ENCODE measurements at regions not wholly inside any gene's neighbourhood (a gene's known extent, or its start where the extent isn't known, plus 50 kb on each side); places are given as distances from the start of the nearest gene placed in this dataset.

- WGBS, 3 donors = 86 to 98% (median 93%) methylated on average over 6 of the region's 6 CpGs
- H3K27ac ChIP-seq = no peak overlapping the region
- intact Hi-C loops (cut with DNase I) = loop anchor here in 1 of 2 donors (10.0 kb wide), 1 partner anchor 551 kb away; the partner anchor contains the start of gene IGFBP5
- DNase-seq = no peak
- H3K27me3 ChIP-seq (ENCODE audit: insufficient read depth in 3 of 3, low read length in 2 of 3) = no peaks in the 10 kb centered on the region
- H3K4me1 ChIP-seq = peaks cover 48% of the 10 kb centered on the region
- ATAC-seq = no peak
- no peak for TF ChIP-seq CTCF (IDR thresholded peaks at IDR 0.05)
- H3K36me3 ChIP-seq (ENCODE audit: insufficient read depth in 1 of 2, low read depth in 1 of 2) = no peaks in the 10 kb centered on the region
- H3K9me3 ChIP-seq = no peaks in the 10 kb centered on the region
- no peak overlapping the region for H3K4me3 ChIP-seq
These were observed 386.2 kb upstream of the TNP1 start for GRCh38 chr2:217246108-217246507.

GRCh38 chr2:217244815-217245214, 385.0 kb upstream of the TNP1 start:
- H3K36me3 ChIP-seq (ENCODE audit: insufficient read depth in 1 of 2, low read depth in 1 of 2) = no peaks in the 10 kb centered on the region
- 45 to 67% (median 52%) methylated on average over 4 of the region's 4 CpGs for WGBS, 3 donors
- H3K9me3 ChIP-seq = no peaks in the 10 kb centered on the region
- H3K4me3 ChIP-seq = no peak overlapping the region
- DNase-seq = no peak
- intact Hi-C loops (cut with DNase I) = loop anchor here in 1 of 2 donors (10.0 kb wide), 1 partner anchor 550 kb away; the partner anchor contains the start of gene IGFBP5
- no peaks in the 10 kb centered on the region for H3K27me3 ChIP-seq (ENCODE audit: insufficient read depth in 3 of 3, low read length in 2 of 3)
- ATAC-seq = no peak
- H3K4me1 ChIP-seq = peaks cover 46% of the 10 kb centered on the region
- no peak overlapping the region for H3K27ac ChIP-seq
- no peak for TF ChIP-seq CTCF (IDR thresholded peaks at IDR 0.05)

GRCh38 chr2:217242947-217243346, 383.1 kb upstream of the TNP1 start:
- no peaks in the 10 kb centered on the region for H3K36me3 ChIP-seq (ENCODE audit: insufficient read depth in 1 of 2, low read depth in 1 of 2)
- H3K27ac ChIP-seq = peak overlapping the region; percentile 34
- H3K4me3 ChIP-seq = no peak overlapping the region
- H3K27me3 ChIP-seq (ENCODE audit: insufficient read depth in 3 of 3, low read length in 2 of 3) = no peaks in the 10 kb centered on the region
- DNase-seq (no peak), ATAC-seq (no peak)
- no peak for TF ChIP-seq CTCF (IDR thresholded peaks at IDR 0.05)
- H3K4me1 ChIP-seq = peaks cover 36% of the 10 kb centered on the region
- no peaks in the 10 kb centered on the region for H3K9me3 ChIP-seq
- intact Hi-C loops (cut with DNase I) = loop anchor here in 1 of 2 donors (10.0 kb wide), 1 partner anchor 548 kb away; the partner anchor contains the start of gene IGFBP5
- WGBS, 3 donors = 94 to 97% (median 94%) methylated on average over 3 of the region's 3 CpGs

- Histone ChIP-seq H3K9me3 (no peaks in the 10 kb centered on the region), H3K4me1 (peaks cover 9% of the 10 kb centered on the region), H3K27me3 (ENCODE audit: insufficient read depth in 3 of 3, low read length in 2 of 3) (no peaks in the 10 kb centered on the region), H3K4me3 (no peak overlapping the region), H3K36me3 (ENCODE audit: insufficient read depth in 1 of 2, low read depth in 1 of 2) (no peaks in the 10 kb centered on the region), H3K27ac (no peak overlapping the region)
- no peak for TF ChIP-seq CTCF (IDR thresholded peaks at IDR 0.05)
- intact Hi-C loops (cut with DNase I) = no loop called here
- WGBS, 3 donors = 12 to 28% (median 15%) methylated on average over 3 of the region's 3 CpGs
- ATAC-seq (peak in 2 of 4 donors; percentile 32 to 52), DNase-seq (no peak)
These were observed 371.9 kb upstream of the TNP1 start for GRCh38 chr2:217231724-217232123.

GRCh38 chr2:217231212-217231611, 371.3 kb upstream of the TNP1 start:
- H3K4me1 ChIP-seq = peaks cover 9% of the 10 kb centered on the region
- ATAC-seq = no peak
- H3K36me3 ChIP-seq (ENCODE audit: insufficient read depth in 1 of 2, low read depth in 1 of 2) = no peaks in the 10 kb centered on the region
- no peak for TF ChIP-seq CTCF (IDR thresholded peaks at IDR 0.05)
- intact Hi-C loops (cut with DNase I) = no loop called here
- no peak overlapping the region for H3K4me3 ChIP-seq
- no peaks in the 10 kb centered on the region for H3K27me3 ChIP-seq (ENCODE audit: insufficient read depth in 3 of 3, low read length in 2 of 3)
- no peaks in the 10 kb centered on the region for H3K9me3 ChIP-seq
- no peak overlapping the region for H3K27ac ChIP-seq
- 46 to 67% (median 64%) methylated on average over 1 of the region's 1 CpG for WGBS, 3 donors
- DNase-seq = no peak

All from psoas muscle (tissue), 7 donors.